SIG-M5 treated with dmso at 0.1 percent for 504 hours (cell line): ENCODE measurements at regions not wholly inside any gene's neighbourhood (a gene's known extent, or its start where the extent isn't known, plus 50 kb on each side); places are given as distances from the start of the nearest gene placed in this dataset.
A peak's percentile ranks its signal among the peaks of the same experiment; 100 is the strongest.
"Not testable (repeated sequence)": the region's sequence is repeated elsewhere in the genome, so short reads cannot be mapped to it uniquely, and the experiment has no call there.

ENCODE experiments used
- DNase-seq: peaks from one replicate; lab custom pipeline; 2025; ENCODE audit not compliant: unreplicated experiment; lab: John Stamatoyannopoulos, UW

DNA sequence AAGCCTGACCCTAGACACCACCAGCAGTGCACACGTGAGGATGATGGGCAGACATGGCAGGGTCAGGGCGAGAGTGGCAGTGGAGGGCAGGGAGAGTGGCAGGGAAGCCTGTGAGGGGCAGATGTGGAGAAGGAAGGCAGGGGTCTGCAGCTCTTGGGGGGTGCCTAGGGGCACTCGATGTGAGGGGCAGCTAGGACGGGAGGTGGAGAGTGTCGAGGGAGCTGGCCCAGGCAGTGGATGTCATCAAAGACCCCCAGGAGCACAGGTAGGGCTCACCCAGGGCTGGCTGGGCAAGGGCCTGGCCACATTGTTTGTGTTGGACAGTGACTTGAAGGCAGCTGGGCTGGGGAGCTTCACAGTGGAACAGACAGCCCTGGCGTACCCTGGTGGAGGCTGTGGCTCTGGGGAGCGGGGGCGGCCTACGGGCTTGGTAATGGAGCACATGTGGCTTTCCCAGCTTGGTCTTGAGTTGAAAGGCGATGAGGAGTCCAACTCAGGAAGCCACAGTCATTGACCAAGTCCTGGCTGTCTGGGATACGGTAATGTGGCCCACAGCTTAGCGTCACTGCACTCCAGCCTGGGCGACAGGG, 87.1 kb downstream of the RTP5 start:
- no peak for DNase-seq

DNA sequence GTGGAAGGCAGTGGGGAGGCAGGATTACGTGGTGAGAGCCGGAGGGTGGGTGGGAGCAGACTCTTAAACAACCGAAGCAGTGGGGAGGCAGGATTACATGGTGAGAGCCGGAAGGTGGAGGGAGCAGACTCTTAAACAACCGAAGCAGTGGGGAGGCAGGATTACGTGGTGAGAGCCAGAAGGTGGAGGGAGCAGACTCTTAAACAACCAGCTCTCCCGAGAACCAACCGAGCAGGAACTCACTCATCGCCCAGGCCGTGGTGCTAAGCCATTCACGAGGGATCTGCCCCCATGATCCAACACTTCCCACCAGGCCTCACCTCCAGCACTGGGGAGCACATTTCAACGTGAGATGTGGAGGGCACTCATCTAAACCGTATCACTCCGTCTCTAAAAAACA, 87.7 kb downstream of the RTP5 start:
- DNase-seq = no peak

DNA sequence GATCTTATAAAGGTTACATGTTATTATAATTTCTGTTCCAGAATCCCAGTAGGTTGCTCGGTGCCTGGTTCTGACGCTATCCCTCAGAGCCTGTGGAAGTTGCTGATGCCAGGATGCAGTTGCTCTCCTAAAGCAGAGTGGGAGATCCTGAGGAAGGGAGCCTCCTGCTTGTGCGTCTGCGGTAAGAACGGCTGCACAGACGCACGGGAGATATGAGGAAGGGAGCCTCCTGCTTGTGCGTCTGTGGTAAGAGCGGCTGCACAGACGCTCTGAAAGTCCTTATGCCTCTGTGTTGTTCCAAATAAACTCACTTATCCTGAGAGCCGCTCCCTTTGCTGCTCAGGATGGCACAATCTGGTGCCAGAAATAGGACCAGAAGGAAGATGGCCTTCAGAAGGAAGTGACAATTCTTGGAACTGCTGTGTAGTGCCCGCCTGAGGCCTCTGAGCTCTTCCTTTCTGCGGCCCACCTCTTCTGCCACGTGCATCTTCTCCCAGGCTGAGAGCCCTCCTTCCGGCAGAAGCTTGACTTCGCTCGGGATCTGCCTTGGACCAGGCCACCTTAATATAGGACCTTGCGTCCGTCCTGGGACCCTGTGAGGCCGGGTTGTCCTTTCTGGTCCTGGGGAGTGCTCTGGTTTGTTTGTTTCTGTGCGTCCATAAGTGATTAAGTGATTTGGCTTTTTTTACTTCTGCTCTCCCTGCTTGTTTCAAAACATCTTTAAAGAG, 89.5 kb downstream of the RTP5 start:
- DNase-seq = no peak

GRCh38 chr2:241959751-241960269, 90.3 kb downstream of the RTP5 start:
- no peak for DNase-seq

GRCh38 chr2:241961454-241961853, 91.9 kb downstream of the RTP5 start:
- no peak for DNase-seq

- no peak for DNase-seq
These were observed 94.6 kb downstream of the RTP5 start for GRCh38 chr2:241964133-241964532.

- peak; percentile 96 for DNase-seq
These were observed 96.4 kb downstream of the RTP5 start for GRCh38 chr2:241965931-241966412.

GRCh38 chr2:241966647-241967466, 97.3 kb downstream of the RTP5 start:
- DNase-seq = no peak

DNA sequence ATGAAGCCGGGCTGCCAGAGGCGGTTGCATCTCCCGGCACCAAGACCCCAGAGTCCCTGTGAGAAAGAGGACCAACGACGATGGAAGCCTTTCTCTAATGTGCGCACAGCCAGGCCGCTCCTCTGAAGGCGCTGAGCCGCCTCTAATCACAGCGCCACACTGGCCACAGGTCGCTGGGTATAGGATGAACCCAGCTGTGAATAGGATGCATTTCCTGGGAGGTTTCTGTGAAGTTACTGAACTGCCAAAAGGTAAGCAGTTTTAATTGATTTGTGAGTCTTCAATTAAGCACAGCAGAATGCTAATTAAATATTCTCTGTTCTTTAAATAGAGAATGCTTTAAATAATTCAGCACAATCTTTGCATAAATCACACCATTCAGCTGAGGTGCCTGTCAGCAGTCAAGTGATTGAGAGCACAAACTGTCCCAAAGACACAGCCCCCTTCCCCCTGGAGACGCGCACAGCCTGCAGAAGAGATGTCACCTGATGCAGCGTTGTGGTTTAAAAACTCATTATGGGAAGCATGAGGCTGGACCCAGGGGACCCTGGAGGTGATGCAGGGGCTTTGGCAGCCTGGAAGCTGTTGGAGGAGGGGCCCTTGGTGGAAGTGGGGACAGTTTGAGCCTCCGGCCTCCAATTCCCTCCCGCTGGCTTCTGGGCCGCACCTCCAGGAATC, 98.1 kb downstream of the RTP5 start:
- no peak for DNase-seq

GRCh38 chr2:241968417-241968816, 98.9 kb downstream of the RTP5 start:
- no peak for DNase-seq

GRCh38 chr2:241969182-241969581, 99.7 kb downstream of the RTP5 start:
- DNase-seq = not testable (repeated sequence)

DNA sequence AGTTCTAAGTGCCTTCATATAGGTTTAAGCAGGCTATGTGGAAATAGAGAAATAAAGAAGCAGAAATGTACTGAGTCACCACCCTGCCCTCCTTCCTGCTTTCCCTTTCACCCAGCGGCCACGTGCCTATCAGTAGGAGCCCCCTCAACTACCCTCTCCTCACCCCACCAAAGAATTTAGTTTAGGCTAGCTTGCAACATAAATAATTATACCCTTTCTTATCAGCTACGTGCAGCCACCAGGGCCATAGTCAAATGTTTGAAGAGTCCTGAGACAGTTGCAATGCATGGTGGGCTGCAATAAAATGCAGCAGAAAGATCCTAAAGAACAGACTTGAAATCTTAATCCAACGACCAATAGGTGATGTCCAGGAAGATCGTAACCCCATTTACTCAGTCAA, 101.2 kb downstream of the RTP5 start:
- no peak for DNase-seq

- DNase-seq = no peak
These were observed 104.6 kb downstream of the RTP5 start for GRCh38 chr2:241974096-241974495.

GRCh38 chr2:241974851-241975592, 105.5 kb downstream of the RTP5 start:
- no peak for DNase-seq

DNA sequence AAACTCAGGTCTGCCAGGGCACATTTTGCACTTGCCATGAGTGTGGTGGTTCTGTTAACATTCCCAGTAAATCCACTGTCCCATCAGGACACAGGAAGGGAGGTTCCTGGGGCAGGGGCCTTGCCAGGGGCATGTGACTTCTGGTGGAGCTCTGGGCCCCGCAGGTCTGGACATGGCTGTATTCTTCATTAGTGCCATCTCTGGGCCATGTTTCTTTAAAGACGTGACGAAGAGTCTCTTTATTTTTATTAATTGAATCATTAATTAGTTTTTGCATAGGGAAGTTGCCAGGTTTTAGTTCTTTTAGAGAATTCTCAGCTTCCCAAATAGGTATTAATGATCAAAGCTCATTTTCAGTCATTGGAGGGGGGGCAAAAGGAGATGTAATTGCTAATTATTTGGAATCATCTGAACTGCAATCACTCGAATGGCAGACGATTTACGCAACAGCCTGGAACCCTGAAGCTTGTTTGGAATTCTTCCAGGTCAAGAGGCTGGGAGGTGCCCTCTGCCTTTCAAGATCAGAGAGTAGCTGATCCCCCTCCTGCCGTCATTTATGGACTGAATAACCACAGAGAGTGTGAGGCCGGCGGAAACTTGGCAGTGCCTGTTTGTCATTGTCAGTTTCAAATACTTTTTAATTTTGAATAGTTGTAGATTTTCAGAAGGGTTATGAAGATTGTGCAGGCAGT, 106.2 kb downstream of the RTP5 start:
- DNase-seq = no peak

GRCh38 chr2:241976296-241976695, 106.8 kb downstream of the RTP5 start:
- no peak for DNase-seq

DNA sequence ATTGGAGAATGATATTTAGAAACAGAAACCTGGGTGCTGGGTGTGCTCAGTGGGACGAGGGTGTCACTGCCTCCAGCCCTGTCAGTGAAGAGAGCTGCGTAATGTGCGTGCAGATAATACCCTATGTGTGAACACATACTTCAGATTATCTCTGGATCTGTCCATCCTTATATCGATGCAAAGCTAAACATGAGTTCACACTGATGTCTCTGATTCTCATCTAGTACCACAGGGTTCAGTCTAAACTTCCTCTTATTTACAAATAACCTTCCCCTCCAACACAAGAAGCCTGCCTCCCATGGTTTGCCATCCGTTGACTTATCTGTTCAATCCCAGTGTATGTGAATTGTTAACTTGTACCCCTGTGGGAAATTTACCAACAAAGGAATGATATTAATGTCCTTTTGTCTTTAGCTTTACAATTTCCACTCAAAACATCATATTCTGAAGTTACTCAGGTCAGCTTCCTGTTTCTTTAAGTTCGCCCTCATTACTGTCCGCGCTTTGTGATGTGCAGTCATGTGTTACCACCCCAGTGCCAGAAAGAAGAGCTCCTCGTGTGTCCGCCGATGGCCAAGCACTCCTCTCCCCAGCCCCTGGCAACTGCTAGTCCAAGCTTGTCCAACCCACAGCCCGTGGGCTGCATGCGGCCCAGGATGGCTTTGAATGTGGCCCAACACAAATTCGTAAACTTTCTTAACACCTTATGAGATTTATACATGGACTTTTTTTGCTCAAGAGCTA, 108.2 kb downstream of the RTP5 start:
- no peak for DNase-seq

- no peak for DNase-seq
These were observed 109.1 kb downstream of the RTP5 start for GRCh38 chr2:241978670-241979069.

DNA sequence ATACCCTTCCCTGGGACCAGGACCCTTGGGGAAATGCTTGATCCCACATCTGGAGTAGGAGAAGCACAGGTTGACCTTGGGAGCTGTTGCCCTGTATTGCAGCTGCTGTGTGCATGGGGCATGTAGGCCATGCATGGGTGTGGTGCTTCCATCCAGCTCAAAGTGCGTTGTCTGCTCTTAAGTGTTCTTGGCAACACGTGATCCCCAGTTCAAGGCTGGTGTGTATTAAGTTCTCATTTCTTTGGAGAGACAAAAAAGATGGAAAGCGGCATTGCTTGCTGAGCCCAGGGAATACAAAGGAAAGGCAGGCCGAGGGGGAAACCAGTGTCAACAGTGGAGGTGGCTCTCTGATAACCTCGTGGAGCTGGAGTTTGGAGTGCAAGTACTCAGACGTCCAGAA, 110.7 kb downstream of the RTP5 start:
- no peak for DNase-seq
